GM23338 (cell line): ENCODE measurements at regions not wholly inside any gene's neighbourhood (a gene's known extent, or its start where the extent isn't known, plus 50 kb on each side); places are given as distances from the start of the nearest gene placed in this dataset.

Experiments used
- ATAC-seq: fragments of 200-7000 bp; cut with Tn5 transposase; 3 replicates; pipeline ENCODE4 v1.9.1; 2020
- DNase-seq: peaks from one replicate; pipeline ENCODE4 v3.0.0-alpha.2; 2015; ENCODE audit warnings: low spot score
- H2AFZ ChIP-seq: fragments of 200-600 bp; sonication (generic); 2 replicates; pipeline ENCODE4 v1.8.0; 2016; ENCODE audit warnings: antibody characterized with exemption, mild to moderate bottlenecking, moderate library complexity
- H3F3A ChIP-seq: fragments of 200-600 bp; sonication (generic); replicated peaks from 2 replicates; pipeline ENCODE4 v1.8.0; 2017; ENCODE audit warnings: antibody characterized with exemption, mixed run types, low read depth
- H3K27ac ChIP-seq: fragments of 200-600 bp; sonication (generic); 2 replicates; pipeline ENCODE4 v1.6.1; 2016; ENCODE audit warnings: low read depth
- H3K27me3 ChIP-seq: fragments of 200-600 bp; sonication (generic); 2 replicates; pipeline ENCODE4 v1.8.0; 2016; ENCODE audit warnings: mild to moderate bottlenecking, mixed run types, moderate library complexity; ENCODE audit not compliant: insufficient read depth
- H3K36me3 ChIP-seq: fragments of 200-600 bp; sonication (generic); 2 replicates; pipeline ENCODE4 v1.8.0; 2016; ENCODE audit warnings: mild to moderate bottlenecking; ENCODE audit not compliant: insufficient read depth
- H3K4me1 ChIP-seq: fragments of 200-600 bp; sonication (generic); 2 replicates; pipeline ENCODE4 v1.8.0; 2016; ENCODE audit warnings: mild to moderate bottlenecking, moderate library complexity; ENCODE audit not compliant: insufficient read depth
- H3K4me2 ChIP-seq: fragments of 200-600 bp; sonication (generic); 2 replicates; pipeline ENCODE4 v1.7.1; 2017; ENCODE audit warnings: mixed run types
- H3K4me3 ChIP-seq: fragments of 200-600 bp; sonication (generic); 2 replicates; pipeline ENCODE4 v1.6.1; 2016; ENCODE audit warnings: mixed run types
- H3K79me2 ChIP-seq: fragments of 200-600 bp; sonication (generic); replicated peaks from 2 replicates; pipeline ENCODE4 v1.8.0; 2017; ENCODE audit warnings: mild to moderate bottlenecking; ENCODE audit not compliant: insufficient read depth
- H3K9me2 ChIP-seq: fragments of 200-600 bp; sonication (generic); 2 replicates; pipeline ENCODE4 v1.8.0; 2017; ENCODE audit not compliant: insufficient read depth
- H4K20me1 ChIP-seq: fragments of 200-600 bp; sonication (generic); replicated peaks from 2 replicates; pipeline ENCODE4 v1.8.0; 2017; ENCODE audit warnings: mild to moderate bottlenecking; ENCODE audit not compliant: insufficient read depth
- H3K27ac Mint-ChIP-seq: 2 replicates; pipeline ENCODE4 v1.8.0; 2020; ENCODE audit warnings: inconsistent platforms, mild to moderate bottlenecking, moderate library complexity, mixed read lengths
- H3K27me3 Mint-ChIP-seq: 3 replicates; pipeline ENCODE4 v1.8.0; 2022; ENCODE audit warnings: low read depth, mild to moderate bottlenecking, moderate library complexity, mixed read lengths, inconsistent platforms; ENCODE audit not compliant: insufficient read depth, poor library complexity
- H3K36me3 Mint-ChIP-seq: 3 replicates; pipeline ENCODE4 v1.8.0; 2021; ENCODE audit warnings: low read depth, mild to moderate bottlenecking, inconsistent platforms, moderate library complexity, mixed read lengths
- H3K4me1 Mint-ChIP-seq: 3 replicates; pipeline ENCODE4 v1.8.0; 2020; ENCODE audit warnings: mild to moderate bottlenecking, inconsistent platforms, mixed read lengths
- H3K4me3 Mint-ChIP-seq: 3 replicates; pipeline ENCODE4 v1.8.0; 2021; ENCODE audit warnings: moderate library complexity, mild to moderate bottlenecking, inconsistent platforms, mixed read lengths
- H3K9me3 Mint-ChIP-seq: 3 replicates; pipeline ENCODE4 v1.8.0; 2020; ENCODE audit warnings: moderate library complexity, mild to moderate bottlenecking, inconsistent platforms, mixed read lengths
- CREB1 ChIP-seq: fragments of 250-450 bp; sonication (Bioruptor Pico); IDR thresholded peaks from 2 replicates; pipeline ENCODE4 v1.5.0; 2020; ENCODE audit warnings: low read depth, mild to moderate bottlenecking, moderate library complexity
- EZH2 ChIP-seq: fragments of 200-600 bp; sonication (generic); IDR thresholded peaks from one replicate; pipeline ENCODE4 v1.8.0; 2017; ENCODE audit warnings: antibody characterized with exemption, mild to moderate bottlenecking, low read depth; ENCODE audit not compliant: unreplicated experiment
- EZH2phosphoT487 ChIP-seq: fragments of 200-600 bp; sonication (generic); IDR thresholded peaks from one replicate; pipeline ENCODE4 v1.8.1; 2018; ENCODE audit warnings: antibody characterized with exemption; ENCODE audit not compliant: unreplicated experiment
- POLR2AphosphoS5 ChIP-seq: IDR thresholded peaks from 2 replicates; pipeline ENCODE4 v1.6.1; 2016; ENCODE audit warnings: antibody characterized with exemption, low read depth
- STAT1 ChIP-seq: IDR thresholded peaks from one replicate; pipeline ENCODE4 v1.6.1; 2016; ENCODE audit warnings: antibody characterized with exemption; ENCODE audit not compliant: unreplicated experiment
- ZNF114 ChIP-seq: fragments of 250-450 bp; sonication (Bioruptor Pico); IDR thresholded peaks from 2 replicates; pipeline ENCODE4 v1.5.0; 2020; ENCODE audit warnings: mild to moderate bottlenecking, moderate library complexity
- ZNF331 ChIP-seq: fragments of 250-450 bp; sonication (Bioruptor Pico); IDR thresholded peaks from 2 replicates; pipeline ENCODE4 v1.5.0; 2020; ENCODE audit warnings: low read depth, mild to moderate bottlenecking, moderate library complexity
- TF ChIP-seq, protein P1 (sequence below): IDR thresholded peaks from 2 replicates; pipeline ENCODE4 v1.6.1; 2016; ENCODE audit warnings: antibody characterized with exemption
- TF ChIP-seq, protein P2 (sequence below), 2 experiments: fragments of 200-600 bp in 1 of 2; sonication (generic) in 1 of 2; conservative IDR thresholded peaks; 2 replicates each; pipeline versions ENCODE4 v1.5.1 to v1.6.1; 2016 to 2017; ENCODE audit warnings: antibody characterized with exemption in 2 of 2, low read depth in 2 of 2, mild to moderate bottlenecking in 2 of 2, moderate library complexity in 1 of 2
- TF ChIP-seq, protein P3 (sequence below): fragments of 250-450 bp; sonication (Bioruptor Pico); IDR thresholded peaks from 2 replicates; pipeline ENCODE4 v1.5.0; 2020; ENCODE audit warnings: mild to moderate bottlenecking, moderate library complexity

DNA sequence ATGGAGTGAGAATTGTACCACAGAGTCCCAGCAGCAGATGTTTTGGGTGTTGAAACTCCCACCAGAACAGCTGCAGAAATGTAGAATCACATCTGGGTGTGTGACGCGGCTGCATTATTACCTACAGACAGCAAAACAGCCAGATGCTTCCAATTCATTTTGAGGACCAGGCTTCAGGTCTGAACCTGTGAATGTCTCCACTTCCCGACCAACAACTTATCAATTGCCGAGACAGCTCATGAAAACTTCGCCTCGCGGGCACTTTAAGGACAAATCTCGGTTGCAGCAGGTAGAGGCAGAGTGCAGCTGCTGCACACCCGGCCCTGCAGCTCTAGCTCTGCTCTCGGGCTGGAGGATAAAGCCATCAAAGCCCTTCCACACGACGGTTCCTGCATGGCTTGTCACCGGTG, 202.0 kb downstream of the HRH4 start:
- no peak overlapping the region for H3K27ac ChIP-seq
- no peaks in the 10 kb centered on the region for H3K4me1 ChIP-seq
- peaks cover 9% of the 10 kb centered on the region for H3K9me2 ChIP-seq
- DNase-seq (no peak), ATAC-seq (no peak)
- no peaks in the 10 kb centered on the region for H3K79me2 ChIP-seq
- no peaks in the 10 kb centered on the region for H3K27me3 ChIP-seq
- peaks cover 3% of the 10 kb centered on the region for H3K27me3 Mint-ChIP-seq
- H3K9me3 Mint-ChIP-seq: no peaks in the 10 kb centered on the region
- peak overlapping the region; percentile 88 for H2AFZ ChIP-seq
- no peak overlapping the region for H3K27ac Mint-ChIP-seq
- H3K4me3 ChIP-seq: no peak overlapping the region
- no peaks in the 10 kb centered on the region for H3K36me3 ChIP-seq
- H3K36me3 Mint-ChIP-seq: no peaks in the 10 kb centered on the region
- no peaks in the 10 kb centered on the region for H4K20me1 ChIP-seq
- peaks cover 6% of the 10 kb centered on the region; the same call in 1 of the 3 replicates for H3K4me1 Mint-ChIP-seq
- TF ChIP-seq, protein P1, sequence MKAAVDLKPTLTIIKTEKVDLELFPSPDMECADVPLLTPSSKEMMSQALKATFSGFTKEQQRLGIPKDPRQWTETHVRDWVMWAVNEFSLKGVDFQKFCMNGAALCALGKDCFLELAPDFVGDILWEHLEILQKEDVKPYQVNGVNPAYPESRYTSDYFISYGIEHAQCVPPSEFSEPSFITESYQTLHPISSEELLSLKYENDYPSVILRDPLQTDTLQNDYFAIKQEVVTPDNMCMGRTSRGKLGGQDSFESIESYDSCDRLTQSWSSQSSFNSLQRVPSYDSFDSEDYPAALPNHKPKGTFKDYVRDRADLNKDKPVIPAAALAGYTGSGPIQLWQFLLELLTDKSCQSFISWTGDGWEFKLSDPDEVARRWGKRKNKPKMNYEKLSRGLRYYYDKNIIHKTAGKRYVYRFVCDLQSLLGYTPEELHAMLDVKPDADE: no peak
- H3K4me2 ChIP-seq: no peak overlapping the region
- H3F3A ChIP-seq: no peaks in the 10 kb centered on the region
- no peak overlapping the region for H3K4me3 Mint-ChIP-seq

DNA sequence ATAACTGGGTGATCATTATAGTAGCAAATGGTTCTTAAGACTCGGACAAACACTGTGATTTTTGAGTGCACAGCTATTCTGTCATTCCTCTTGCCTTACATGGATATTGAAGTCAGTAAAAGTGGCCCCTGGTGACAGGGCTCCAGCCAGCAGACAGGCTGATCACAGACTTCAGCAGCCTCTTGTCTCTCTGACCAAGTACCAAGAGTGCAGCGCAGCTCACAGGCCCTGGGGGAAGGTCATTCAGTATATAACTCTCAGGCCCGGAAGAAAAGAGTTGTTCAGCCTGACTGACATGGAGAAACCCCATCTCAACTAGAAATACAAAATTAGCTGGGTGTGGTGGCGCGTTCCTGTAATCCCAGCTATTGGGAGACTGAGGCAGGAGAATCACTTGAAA, 202.6 kb downstream of the HRH4 start:
- Histone ChIP-seq H3K4me3 (no peak overlapping the region), H3K4me1 (no peaks in the 10 kb centered on the region), H3K27me3 (no peaks in the 10 kb centered on the region), H3K4me2 (no peak overlapping the region), H3F3A (no peaks in the 10 kb centered on the region), H3K27ac (no peak overlapping the region), H2AFZ (peak overlapping the region; percentile 88), H3K36me3 (no peaks in the 10 kb centered on the region), H3K9me2 (peaks cover 12% of the 10 kb centered on the region), H3K79me2 (no peaks in the 10 kb centered on the region), H4K20me1 (no peaks in the 10 kb centered on the region)
- no peak for ATAC-seq
- no peak for DNase-seq
- peaks cover 3% of the 10 kb centered on the region for H3K27me3 Mint-ChIP-seq
- no peaks in the 10 kb centered on the region for H3K9me3 Mint-ChIP-seq
- no peak overlapping the region for H3K27ac Mint-ChIP-seq
- H3K4me1 Mint-ChIP-seq: peaks cover 6% of the 10 kb centered on the region; the same call in 1 of the 3 replicates
- no peak overlapping the region for H3K4me3 Mint-ChIP-seq
- no peaks in the 10 kb centered on the region for H3K36me3 Mint-ChIP-seq
- no peak for TF ChIP-seq ZNF331 (CRISPR knock-in tag)
- TF ChIP-seq ZNF114 (CRISPR knock-in tag): no peak
- TF ChIP-seq POLR2AphosphoS5: no peak
- TF ChIP-seq, protein P2, sequence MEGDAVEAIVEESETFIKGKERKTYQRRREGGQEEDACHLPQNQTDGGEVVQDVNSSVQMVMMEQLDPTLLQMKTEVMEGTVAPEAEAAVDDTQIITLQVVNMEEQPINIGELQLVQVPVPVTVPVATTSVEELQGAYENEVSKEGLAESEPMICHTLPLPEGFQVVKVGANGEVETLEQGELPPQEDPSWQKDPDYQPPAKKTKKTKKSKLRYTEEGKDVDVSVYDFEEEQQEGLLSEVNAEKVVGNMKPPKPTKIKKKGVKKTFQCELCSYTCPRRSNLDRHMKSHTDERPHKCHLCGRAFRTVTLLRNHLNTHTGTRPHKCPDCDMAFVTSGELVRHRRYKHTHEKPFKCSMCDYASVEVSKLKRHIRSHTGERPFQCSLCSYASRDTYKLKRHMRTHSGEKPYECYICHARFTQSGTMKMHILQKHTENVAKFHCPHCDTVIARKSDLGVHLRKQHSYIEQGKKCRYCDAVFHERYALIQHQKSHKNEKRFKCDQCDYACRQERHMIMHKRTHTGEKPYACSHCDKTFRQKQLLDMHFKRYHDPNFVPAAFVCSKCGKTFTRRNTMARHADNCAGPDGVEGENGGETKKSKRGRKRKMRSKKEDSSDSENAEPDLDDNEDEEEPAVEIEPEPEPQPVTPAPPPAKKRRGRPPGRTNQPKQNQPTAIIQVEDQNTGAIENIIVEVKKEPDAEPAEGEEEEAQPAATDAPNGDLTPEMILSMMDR (conservative IDR thresholded peaks at IDR 0.05; ENCODE audit: low read depth in 2 of 2): no peak
- TF ChIP-seq CREB1 (CRISPR knock-in tag): no peak
- TF ChIP-seq EZH2: no peak
- TF ChIP-seq, protein P3, sequence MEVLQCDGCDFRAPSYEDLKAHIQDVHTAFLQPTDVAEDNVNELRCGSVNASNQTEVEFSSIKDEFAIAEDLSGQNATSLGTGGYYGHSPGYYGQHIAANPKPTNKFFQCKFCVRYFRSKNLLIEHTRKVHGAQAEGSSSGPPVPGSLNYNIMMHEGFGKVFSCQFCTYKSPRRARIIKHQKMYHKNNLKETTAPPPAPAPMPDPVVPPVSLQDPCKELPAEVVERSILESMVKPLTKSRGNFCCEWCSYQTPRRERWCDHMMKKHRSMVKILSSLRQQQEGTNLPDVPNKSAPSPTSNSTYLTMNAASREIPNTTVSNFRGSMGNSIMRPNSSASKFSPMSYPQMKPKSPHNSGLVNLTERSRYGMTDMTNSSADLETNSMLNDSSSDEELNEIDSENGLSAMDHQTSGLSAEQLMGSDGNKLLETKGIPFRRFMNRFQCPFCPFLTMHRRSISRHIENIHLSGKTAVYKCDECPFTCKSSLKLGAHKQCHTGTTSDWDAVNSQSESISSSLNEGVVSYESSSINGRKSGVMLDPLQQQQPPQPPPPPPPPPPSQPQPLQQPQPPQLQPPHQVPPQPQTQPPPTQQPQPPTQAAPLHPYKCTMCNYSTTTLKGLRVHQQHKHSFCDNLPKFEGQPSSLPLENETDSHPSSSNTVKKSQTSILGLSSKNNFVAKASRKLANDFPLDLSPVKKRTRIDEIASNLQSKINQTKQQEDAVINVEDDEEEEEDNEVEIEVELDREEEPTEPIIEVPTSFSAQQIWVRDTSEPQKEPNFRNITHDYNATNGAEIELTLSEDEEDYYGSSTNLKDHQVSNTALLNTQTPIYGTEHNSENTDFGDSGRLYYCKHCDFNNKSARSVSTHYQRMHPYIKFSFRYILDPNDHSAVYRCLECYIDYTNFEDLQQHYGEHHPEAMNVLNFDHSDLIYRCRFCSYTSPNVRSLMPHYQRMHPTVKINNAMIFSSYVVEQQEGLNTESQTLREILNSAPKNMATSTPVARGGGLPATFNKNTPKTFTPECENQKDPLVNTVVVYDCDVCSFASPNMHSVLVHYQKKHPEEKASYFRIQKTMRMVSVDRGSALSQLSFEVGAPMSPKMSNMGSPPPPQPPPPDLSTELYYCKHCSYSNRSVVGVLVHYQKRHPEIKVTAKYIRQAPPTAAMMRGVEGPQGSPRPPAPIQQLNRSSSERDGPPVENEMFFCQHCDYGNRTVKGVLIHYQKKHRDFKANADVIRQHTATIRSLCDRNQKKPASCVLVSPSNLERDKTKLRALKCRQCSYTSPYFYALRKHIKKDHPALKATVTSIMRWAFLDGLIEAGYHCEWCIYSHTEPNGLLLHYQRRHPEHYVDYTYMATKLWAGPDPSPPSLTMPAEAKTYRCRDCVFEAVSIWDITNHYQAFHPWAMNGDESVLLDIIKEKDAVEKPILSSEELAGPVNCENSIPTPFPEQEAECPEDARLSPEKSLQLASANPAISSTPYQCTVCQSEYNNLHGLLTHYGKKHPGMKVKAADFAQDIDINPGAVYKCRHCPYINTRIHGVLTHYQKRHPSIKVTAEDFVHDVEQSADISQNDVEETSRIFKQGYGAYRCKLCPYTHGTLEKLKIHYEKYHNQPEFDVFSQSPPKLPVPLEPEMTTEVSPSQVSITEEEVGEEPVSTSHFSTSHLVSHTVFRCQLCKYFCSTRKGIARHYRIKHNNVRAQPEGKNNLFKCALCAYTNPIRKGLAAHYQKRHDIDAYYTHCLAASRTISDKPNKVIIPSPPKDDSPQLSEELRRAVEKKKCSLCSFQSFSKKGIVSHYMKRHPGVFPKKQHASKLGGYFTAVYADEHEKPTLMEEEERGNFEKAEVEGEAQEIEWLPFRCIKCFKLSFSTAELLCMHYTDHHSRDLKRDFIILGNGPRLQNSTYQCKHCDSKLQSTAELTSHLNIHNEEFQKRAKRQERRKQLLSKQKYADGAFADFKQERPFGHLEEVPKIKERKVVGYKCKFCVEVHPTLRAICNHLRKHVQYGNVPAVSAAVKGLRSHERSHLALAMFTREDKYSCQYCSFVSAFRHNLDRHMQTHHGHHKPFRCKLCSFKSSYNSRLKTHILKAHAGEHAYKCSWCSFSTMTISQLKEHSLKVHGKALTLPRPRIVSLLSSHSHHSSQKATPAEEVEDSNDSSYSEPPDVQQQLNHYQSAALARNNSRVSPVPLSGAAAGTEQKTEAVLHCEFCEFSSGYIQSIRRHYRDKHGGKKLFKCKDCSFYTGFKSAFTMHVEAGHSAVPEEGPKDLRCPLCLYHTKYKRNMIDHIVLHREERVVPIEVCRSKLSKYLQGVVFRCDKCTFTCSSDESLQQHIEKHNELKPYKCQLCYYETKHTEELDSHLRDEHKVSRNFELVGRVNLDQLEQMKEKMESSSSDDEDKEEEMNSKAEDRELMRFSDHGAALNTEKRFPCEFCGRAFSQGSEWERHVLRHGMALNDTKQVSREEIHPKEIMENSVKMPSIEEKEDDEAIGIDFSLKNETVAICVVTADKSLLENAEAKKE (CRISPR knock-in tag): no peak
- TF ChIP-seq STAT1: no peak
- TF ChIP-seq EZH2phosphoT487: no peak
